ENCODE measurements at regions not wholly inside any gene's neighbourhood (a gene's known extent, or its start where the extent isn't known, plus 50 kb on each side); places are given as distances from the start of the nearest gene placed in this dataset.

DNA sequence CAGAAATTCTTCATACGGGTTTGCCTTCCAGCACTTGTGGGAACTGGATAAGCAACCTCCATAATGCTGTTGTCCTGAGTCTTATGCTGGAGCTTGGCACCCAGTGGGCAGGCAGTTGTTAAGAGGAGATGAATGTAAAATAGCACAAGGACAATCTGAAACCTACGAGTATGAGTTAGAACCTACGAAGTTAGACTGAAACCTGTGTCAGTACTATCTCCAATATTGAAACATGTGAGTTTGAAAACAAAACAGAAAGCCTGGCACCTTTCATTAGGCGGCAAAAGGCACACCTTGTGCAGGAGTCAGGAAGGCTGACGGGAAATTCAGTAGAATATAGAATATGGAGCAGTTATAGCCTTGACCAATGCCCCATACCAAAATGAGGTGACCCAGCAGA lies 489.7 kb upstream of the RGS18 start:
- Histone ChIP-seq H3K27me3 (replicated peaks in 1 of 7) (no peaks in the 10 kb centered on the region), H3K36me3 (no peaks in the 10 kb centered on the region), H3K4me1 (no peaks in the 10 kb centered on the region), H3K27ac (no peak overlapping the region), H3K4me3 (no peak overlapping the region), H3K9me3 (no peaks in the 10 kb centered on the region)
- TF ChIP-seq POLR2A (IDR thresholded peaks at IDR 0.05) (no peak), POLR2AphosphoS5 (IDR thresholded peaks at IDR 0.05) (no peak)
- TF ChIP-seq, protein P1, sequence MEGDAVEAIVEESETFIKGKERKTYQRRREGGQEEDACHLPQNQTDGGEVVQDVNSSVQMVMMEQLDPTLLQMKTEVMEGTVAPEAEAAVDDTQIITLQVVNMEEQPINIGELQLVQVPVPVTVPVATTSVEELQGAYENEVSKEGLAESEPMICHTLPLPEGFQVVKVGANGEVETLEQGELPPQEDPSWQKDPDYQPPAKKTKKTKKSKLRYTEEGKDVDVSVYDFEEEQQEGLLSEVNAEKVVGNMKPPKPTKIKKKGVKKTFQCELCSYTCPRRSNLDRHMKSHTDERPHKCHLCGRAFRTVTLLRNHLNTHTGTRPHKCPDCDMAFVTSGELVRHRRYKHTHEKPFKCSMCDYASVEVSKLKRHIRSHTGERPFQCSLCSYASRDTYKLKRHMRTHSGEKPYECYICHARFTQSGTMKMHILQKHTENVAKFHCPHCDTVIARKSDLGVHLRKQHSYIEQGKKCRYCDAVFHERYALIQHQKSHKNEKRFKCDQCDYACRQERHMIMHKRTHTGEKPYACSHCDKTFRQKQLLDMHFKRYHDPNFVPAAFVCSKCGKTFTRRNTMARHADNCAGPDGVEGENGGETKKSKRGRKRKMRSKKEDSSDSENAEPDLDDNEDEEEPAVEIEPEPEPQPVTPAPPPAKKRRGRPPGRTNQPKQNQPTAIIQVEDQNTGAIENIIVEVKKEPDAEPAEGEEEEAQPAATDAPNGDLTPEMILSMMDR (IDR thresholded peaks at IDR 0.05 in 8 of 11, conservative IDR thresholded peaks at IDR 0.05 in 3 of 11): no peak
- no peak for DNase-seq
- 80 to 93% (median 83%) methylated on average over 5 of the region's 5 CpGs for WGBS, 5 donors
- intact Hi-C loops (cut with DNase I; ENCODE audit: low total_unique reads): no loop called here

DNA sequence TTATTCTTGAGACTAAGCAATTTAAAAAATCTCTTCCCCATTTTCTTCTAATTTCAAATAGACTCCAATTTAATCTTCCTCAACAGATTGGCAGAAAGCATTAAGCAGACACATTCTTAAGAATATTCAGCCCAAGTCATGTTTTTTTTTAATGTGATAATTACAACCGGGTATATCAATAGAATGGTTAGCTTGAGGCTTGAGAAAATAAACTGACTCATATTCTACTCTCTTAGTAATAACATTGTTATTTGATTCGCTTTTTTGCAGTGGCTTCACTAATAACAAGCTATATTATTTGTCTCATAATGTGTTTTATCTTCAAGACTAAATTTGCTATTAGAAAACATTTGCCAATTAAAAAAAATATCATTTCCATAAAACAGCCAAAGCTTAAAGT lies 488.6 kb upstream of the RGS18 start:
- 79 to 91% (median 83%) methylated on average over 2 of the region's 2 CpGs for WGBS, 5 donors
- no peak overlapping the region for H3K4me3 ChIP-seq
- H3K27ac ChIP-seq: no peak overlapping the region
- H3K4me1 ChIP-seq: no peaks in the 10 kb centered on the region
- intact Hi-C loops (cut with DNase I; ENCODE audit: low total_unique reads): no loop called here
- TF ChIP-seq POLR2A (IDR thresholded peaks at IDR 0.05): no peak
- TF ChIP-seq, protein P1 (IDR thresholded peaks at IDR 0.05 in 8 of 11, conservative IDR thresholded peaks at IDR 0.05 in 3 of 11): no peak
- TF ChIP-seq POLR2AphosphoS5 (IDR thresholded peaks at IDR 0.05): no peak
- H3K9me3 ChIP-seq: no peaks in the 10 kb centered on the region
- DNase-seq: no peak
- no peaks in the 10 kb centered on the region for H3K36me3 ChIP-seq
- no peaks in the 10 kb centered on the region for H3K27me3 ChIP-seq (replicated peaks in 1 of 7)

GRCh38 chr1:191671236-191671635 lies 487.0 kb upstream of the RGS18 start:
- DNase-seq: no peak
- H3K36me3 ChIP-seq: no peaks in the 10 kb centered on the region
- H3K27me3 ChIP-seq (replicated peaks in 1 of 7): no peaks in the 10 kb centered on the region
- H3K27ac ChIP-seq: no peak overlapping the region
- no peaks in the 10 kb centered on the region for H3K9me3 ChIP-seq
- intact Hi-C loops (cut with DNase I; ENCODE audit: low total_unique reads): no loop called here
- TF ChIP-seq, protein P1 (IDR thresholded peaks at IDR 0.05 in 8 of 11, conservative IDR thresholded peaks at IDR 0.05 in 3 of 11): no peak
- TF ChIP-seq POLR2AphosphoS5 (IDR thresholded peaks at IDR 0.05) (no peak), POLR2A (IDR thresholded peaks at IDR 0.05) (no peak)
- 87 to 97% (median 94%) methylated on average over 2 of the region's 2 CpGs for WGBS, 5 donors
- no peaks in the 10 kb centered on the region for H3K4me1 ChIP-seq
- H3K4me3 ChIP-seq: no peak overlapping the region

GRCh38 chr1:191674626-191675179 lies 483.6 kb upstream of the RGS18 start:
- WGBS, 5 donors: 30 to 60% (median 50%) methylated on average over 1 of the region's 1 CpG
- TF ChIP-seq POLR2AphosphoS5 (IDR thresholded peaks at IDR 0.05) (no peak), POLR2A (IDR thresholded peaks at IDR 0.05) (no peak)
- TF ChIP-seq, protein P1 (IDR thresholded peaks at IDR 0.05 in 8 of 11, conservative IDR thresholded peaks at IDR 0.05 in 3 of 11): no peak
- no peak overlapping the region for H3K4me3 ChIP-seq
- intact Hi-C loops (cut with DNase I; ENCODE audit: low total_unique reads): no loop called here
- no peaks in the 10 kb centered on the region for H3K36me3 ChIP-seq
- no peaks in the 10 kb centered on the region for H3K27me3 ChIP-seq (replicated peaks in 1 of 7)
- no peaks in the 10 kb centered on the region for H3K9me3 ChIP-seq
- no peak overlapping the region for H3K27ac ChIP-seq
- no peaks in the 10 kb centered on the region for H3K4me1 ChIP-seq
- DNase-seq: no peak
